GM12872 (cell line): ENCODE measurements at regions not wholly inside any gene's neighbourhood (a gene's known extent, or its start where the extent isn't known, plus 50 kb on each side); places are given as distances from the start of the nearest gene placed in this dataset.

Experiments used
- CTCF ChIP-seq: IDR thresholded peaks from 3 replicates; pipeline ENCODE4 v1.5.1; 2011; ENCODE audit warnings: low read depth, mild to moderate bottlenecking, low read length, moderate library complexity; ENCODE audit not compliant: insufficient read depth

DNA sequence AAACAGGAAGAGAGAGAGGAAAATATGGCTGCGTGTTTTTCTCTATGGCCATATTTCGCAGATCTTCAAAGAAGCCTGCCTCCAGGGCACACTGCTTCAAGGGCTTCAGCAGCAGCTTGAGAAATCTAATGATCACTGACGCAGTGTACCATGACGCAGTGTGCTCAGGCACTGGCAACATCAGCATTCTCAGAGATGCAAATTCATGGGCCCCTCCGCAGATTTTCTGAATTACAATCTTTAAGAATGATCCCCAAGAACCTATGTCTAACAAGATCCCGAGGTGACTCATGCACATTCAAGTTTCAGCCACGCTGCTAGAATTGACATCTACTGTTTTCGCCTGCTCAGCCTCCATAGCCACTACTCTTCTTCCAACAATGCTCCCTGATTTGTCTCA lies 143.9 kb upstream of the ZNF366 start:
- no peak for TF ChIP-seq CTCF

DNA sequence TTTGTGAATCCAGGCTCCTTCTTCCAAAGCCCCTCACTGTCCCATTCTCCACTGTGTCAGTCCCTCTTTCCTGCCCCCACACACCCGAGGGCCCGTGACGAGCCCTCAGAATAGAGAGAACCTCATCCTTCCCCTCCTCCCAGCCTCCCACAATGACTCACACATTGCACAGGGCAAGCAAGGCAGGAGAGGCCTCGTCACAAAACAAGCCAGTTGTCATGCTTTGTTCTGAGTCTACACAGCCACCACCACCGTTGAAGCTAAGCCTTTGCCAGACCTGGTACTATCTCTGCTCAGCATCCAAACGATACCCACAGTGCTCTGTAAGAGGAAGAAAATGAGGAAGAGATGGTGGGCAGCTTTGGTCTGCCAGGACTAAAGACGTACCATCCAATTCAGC lies 142.2 kb upstream of the ZNF366 start:
- no peak for TF ChIP-seq CTCF

DNA sequence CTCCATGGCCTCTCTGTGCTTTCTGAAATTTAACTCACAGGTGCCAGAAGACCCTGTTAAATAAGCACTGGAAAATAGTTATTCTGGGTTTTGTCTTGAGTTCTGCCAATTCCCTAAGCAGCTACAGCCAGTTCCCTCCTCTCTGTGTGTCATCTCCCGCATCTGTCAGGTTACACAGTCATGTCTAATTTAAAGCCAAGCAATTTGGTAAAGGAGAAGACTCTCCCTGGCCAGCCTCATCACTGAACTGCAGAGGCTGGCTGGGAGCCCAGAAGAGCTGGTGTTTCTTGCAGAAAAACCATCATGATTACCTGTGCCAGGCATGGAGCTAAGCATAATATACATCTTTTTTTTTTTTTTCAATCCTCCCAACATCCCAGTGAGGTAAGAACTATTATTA lies 141.3 kb upstream of the ZNF366 start:
- TF ChIP-seq CTCF = no peak

DNA sequence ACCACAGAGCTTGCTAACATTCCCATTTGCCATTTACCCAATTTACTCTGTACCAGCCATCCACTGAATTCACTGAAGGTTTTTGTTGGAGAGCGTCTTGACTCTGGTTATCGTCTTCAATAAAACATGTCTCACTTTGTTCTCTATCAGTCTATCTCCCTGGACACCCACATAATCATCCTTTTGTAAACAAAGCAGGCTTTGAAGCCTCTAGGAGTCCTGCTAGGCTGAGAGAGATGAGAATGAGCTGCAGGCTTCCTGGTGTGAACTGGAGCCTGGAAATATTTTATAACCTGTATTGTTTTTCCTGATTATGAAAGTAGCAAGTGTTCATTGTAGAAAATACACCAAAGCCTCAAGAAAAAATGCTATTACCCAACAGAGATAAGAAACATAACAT lies 140.6 kb upstream of the ZNF366 start:
- TF ChIP-seq CTCF = no peak

- no peak for TF ChIP-seq CTCF
These were observed 139.1 kb upstream of the ZNF366 start for GRCh38 chr5:72646246-72646866.

GRCh38 chr5:72645064-72645846 lies 138.0 kb upstream of the ZNF366 start:
- no peak for TF ChIP-seq CTCF

DNA sequence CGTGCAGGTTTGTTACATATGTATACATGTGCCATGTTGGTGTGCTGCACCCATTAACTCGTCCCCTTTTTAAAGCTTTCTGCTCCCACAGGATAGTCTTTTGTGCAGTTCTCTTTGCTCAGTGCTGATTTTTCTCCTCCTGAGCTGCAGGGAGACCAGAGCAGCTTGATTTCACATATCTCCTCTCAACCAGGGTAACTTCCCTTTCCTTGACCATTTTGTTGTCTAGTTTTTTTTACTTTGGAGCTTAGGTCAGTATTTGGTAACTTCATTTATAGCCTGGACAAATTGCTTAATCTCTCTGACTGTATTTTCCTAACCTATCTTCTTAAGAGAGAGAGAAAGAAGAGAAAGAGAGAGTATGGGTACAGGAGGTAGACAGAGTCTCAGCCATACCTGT lies 137.1 kb upstream of the ZNF366 start:
- no peak for TF ChIP-seq CTCF
